LHCN-M2 (cell line): ENCODE measurements at regions not wholly inside any gene's neighbourhood (a gene's known extent, or its start where the extent isn't known, plus 50 kb on each side); places are given as distances from the start of the nearest gene placed in this dataset.
"Not testable (repeated sequence)": the region's sequence is repeated elsewhere in the genome, so short reads cannot be mapped to it uniquely, and the experiment has no call there.

Experiments
- DNase-seq: peaks from one replicate; pipeline ENCODE4 v3.0.0-alpha.2; 2012; ENCODE audit warnings: low read depth

GRCh38 chr12:19979584-19979983 lies 388.8 kb upstream of the PDE3A start:
- no peak for DNase-seq

- no peak for DNase-seq
Measured at GRCh38 chr12:19981944-19982343, 386.4 kb upstream of the PDE3A start.

- DNase-seq, result no peak
Measured at GRCh38 chr12:19988001-19988400, 380.3 kb upstream of the PDE3A start.

DNA sequence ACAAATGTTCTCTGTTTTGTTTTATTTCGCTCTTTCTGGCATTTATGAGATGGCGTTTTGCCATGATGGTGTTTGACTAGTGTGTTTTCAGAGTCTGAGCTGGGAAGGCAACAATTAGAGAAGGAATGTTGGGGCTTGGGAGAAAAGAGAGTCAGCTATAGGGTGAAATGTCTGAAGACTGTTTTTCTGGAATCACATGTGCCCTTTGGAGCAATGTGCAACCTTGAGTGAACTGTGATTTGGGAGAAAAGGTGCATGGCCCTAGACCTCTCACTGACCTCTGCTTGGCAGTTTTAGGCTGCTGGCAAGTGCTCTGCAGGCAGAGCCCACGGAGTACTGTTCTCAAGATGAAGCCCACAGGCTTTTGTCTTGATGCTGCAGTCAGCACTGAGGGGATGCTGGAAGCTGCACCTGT lies 379.9 kb upstream of the PDE3A start:
- DNase-seq, result no peak

GRCh38 chr12:19988948-19989347 lies 379.4 kb upstream of the PDE3A start:
- no peak for DNase-seq

GRCh38 chr12:19991146-19991545 lies 377.2 kb upstream of the PDE3A start:
- no peak for DNase-seq

- DNase-seq, result no peak
Measured at GRCh38 chr12:19992311-19992710, 376.0 kb upstream of the PDE3A start.

- DNase-seq, result no peak
Measured at GRCh38 chr12:19994968-19995367, 373.4 kb upstream of the PDE3A start.

DNA sequence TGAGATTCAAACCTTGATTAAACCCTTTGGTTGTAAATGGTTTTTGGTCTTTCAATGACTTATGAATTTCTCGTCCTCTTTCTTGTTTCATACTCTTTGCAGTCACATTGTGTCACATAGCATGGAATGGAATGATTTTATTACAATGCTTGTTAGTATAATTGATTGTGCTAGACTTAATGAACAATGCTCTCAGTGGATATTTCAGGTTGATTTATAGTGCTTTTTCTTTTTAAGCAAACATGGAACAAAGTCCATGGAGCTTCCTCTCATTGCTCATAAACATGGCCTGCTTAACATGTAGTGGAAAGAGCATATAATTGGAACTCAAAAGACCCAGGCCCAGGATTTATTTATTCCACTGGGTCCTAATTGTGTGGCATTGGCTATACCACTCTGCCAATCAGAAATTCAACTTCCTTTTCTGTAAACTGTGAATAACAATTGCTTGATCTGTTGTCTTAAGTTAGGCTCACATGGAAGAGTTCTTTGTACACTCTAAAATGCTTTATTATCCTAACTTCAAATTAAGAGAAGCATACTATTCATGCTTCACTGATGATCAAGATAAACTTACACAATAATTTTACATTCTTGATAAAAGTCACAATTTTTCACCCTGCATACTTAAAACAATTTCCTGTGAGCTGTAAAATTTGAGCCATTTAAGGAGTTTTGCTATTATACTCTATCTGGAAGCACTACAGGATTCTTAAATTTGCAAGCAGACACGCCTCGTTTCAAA lies 370.5 kb upstream of the PDE3A start:
- DNase-seq, result no peak

DNA sequence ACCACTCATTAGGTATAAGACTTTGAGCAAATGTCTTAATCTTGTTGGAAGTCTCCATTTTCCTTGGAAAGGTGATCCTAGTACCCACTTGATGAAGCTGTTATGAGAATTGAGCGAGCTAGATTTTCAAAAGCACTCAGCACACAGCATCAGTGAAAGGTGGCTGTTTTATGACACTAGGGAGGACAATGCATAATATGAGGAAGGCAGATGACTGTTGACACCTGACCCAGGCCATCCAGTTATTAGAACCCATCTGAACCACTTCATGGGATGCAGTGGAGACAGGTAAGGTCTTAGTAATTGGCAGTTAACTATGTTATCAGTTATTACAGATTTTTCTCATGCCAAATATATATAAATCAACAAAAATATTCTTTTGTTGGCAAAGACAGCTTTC lies 369.9 kb upstream of the PDE3A start:
- DNase-seq, result no peak

DNA sequence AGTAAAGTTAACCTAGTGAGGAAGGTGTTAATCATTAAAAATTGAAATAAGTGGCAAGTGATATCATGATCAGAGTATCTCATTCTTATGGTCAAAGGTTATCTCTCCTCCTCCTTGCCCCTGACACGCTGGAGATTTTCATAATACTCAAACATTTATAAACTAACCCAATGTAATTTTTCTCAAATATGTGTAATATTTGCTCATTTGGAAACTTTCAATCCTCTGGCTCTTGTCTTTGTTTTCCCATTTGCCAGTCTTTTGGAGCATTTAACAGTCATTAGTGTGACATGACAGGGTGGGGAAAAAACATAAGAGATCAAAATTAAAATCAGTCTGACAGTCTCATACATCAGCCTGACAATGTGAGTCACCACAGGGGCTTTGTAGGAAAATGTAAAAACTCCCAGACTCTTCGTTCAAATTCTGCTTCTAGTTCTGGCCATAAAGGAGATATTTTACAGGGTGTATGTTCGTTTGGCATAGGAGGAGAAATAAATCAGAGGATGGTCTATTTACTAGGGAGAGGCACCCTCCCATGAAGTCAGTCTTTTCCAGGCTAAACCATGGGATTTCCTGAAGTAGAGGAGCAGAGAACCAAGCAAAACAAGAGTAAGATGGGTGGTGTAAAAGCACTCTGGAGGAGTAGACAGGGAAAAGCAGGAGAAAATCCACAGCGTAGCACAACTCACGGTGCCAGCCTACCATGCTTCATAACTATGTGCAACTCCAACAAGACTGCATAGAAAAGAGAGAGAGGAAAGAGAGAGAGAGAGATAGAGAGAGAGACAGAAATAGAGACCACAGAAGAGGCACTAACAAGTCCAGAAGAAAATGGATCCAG lies 369.2 kb upstream of the PDE3A start:
- DNase-seq, result no peak

GRCh38 chr12:19999805-20000138 lies 368.6 kb upstream of the PDE3A start:
- DNase-seq, result no peak

DNA sequence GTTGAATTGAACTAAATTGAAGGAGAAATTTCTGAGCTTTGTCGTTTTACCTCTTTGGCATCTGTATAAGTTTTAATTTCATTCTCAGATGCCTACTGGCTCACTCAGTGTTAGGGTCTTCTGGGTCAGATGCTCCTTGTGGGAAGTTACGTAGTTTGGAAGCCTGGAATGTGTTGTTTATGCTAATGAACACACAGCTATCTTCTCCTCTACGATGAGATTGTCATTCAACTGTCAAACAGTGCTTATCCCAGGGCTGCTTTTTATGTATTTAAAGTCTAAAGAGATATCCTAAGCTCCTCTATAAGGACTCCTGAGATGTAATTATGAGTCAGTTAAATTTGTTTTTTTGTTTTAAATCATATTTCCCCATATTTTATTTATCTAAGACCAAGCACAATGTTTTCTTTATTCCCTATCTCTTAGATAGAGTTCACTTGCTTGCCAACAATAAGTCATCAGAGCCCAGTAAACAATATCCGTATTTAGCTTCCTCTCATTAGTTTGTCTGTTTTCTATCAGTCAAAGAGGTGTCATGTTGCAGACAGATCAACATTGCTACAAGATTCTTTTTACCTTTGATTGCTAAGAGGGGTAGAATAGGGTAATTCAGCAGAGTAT lies 368.0 kb upstream of the PDE3A start:
- DNase-seq, result no peak

DNA sequence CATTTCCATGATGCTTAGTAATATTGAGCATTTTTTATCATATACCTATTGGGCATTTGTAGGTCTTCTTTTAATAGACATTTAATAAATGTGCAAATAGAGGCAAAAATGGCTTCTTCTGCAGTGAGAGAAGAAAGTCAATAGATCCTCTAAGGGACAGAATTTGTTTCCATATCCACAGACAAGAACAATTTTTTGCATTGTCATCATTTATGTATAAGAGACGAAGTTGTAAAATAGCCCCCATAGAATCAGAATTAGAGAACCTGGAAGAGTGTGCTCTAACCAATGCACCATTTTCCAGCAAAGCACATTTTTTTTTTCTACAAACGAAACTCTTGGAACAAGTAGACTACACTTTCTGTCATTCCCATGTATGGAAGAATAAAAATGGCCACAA lies 365.1 kb upstream of the PDE3A start:
- no peak for DNase-seq

DNA sequence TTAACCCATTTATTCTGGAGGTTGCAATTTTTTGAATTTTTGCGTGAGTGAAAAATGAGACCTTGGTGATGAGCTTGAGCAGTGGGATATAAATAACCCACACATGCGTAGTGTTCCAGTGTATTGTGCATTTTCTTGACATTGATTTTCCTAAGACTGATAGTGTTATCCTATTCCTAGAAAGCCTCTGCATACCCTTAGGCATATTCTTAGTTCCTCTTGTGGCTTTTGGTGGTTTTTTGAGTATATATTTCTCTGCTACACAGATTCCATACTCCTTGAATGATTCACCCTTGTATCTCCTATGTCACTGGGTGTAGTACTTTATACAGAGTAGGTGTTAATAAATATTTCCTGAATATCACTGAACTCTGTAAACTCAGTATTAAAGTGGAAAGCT lies 363.4 kb upstream of the PDE3A start:
- DNase-seq, result no peak

DNA sequence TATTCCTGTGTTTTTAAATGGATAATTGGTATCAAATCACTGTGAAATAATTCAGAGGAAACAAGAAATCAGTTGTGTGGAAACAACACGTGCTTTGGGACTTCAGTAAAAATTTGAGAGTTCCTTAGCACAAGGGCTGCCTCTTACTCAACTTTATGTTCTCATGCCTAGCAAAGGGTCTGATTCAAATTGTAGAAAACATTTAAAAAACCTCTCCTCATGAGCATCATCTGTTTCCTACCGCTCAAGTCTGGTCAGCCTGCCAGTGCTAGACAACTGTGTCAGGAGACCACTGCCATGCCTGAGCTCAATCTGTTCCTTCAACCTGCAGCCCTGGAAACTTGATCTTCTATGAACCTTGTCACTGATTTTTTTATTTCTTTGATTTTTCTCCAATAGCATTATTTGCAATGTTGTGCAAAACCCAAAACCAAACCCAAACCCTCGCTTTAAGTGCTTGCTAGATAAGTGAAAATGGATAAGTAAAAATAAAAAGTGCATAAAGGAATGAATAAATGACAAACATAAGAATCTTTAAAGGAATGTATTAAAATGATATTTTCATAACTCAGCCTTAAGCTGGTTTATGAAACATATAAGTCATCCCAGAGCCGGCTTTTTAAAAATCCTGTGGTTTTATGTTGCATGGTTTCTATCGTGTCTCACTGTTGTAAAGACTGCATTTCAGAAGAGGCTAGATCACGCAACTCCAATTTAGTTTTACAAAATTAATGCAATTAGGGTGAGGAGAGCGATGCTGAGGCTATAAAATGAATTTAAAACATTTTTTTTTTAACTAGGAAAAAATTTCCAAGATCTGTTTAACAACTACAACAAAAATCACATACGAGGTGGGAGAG lies 361.2 kb upstream of the PDE3A start:
- DNase-seq, result peak; percentile 40

GRCh38 chr12:20009965-20010364 lies 358.4 kb upstream of the PDE3A start:
- not testable (repeated sequence) for DNase-seq

GRCh38 chr12:20011200-20011599 lies 357.1 kb upstream of the PDE3A start:
- DNase-seq, result no peak

GRCh38 chr12:20017802-20018201 lies 350.5 kb upstream of the PDE3A start:
- DNase-seq, result no peak

DNA sequence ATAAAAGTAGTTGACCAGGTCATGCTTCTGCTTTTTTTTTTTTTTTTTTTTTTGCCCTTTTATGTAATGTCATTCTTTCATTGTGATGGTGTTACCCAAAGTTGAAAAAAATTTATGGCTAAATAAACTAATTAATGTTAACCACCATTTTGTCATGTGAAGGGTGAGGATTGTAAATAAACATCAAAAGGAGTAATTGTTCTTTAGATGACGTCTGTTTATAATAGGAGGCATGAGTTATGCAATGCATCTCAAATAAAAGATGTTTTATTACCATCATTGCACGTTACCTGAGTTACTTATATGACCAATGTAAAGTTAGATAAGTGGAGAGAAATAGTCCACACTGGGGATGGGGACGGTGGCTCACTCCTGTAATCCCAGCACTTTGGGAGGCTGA lies 349.9 kb upstream of the PDE3A start:
- DNase-seq, result no peak

DNA sequence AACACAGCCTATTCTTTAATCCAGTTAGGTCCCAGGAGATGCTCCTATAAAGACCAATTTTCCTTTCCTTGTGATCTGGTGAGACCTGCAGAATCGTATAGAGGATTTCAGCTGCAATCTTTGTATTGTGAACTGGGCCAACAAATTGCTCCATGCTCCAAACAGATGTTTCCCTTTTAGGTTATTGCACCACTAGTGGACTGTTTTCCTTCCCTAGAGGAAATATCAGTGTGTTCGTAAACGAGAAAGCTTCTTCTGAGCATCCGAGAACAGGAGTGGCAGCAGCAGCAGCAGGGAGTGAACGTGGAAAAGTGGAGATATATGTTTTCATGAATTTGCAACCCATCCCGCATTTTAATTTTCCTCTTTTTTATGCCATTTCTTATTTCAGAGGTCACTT lies 344.1 kb upstream of the PDE3A start:
- no peak for DNase-seq

DNA sequence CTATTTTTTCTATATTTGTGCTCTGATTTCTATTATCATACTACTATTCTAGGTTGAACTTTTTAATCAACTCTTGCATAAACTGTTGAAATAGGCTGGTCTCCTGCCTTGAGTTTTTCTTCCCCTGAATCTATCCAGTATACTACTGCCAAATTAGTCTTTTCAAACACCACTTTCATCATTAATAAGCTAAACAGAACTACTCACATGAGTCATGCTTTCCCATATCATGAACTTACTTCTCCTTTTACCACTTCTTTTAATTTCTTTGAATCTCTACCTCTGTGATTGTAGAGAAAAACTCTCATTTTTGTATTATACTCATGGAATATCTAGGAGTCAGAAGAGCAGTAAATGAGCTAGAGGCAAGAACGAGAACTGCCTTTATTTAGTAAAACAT lies 340.3 kb upstream of the PDE3A start:
- no peak for DNase-seq
